Loucy (cell line): ENCODE measurements at regions not wholly inside any gene's neighbourhood (a gene's known extent, or its start where the extent isn't known, plus 50 kb on each side); places are given as distances from the start of the nearest gene placed in this dataset.

Experiments
- H2AFZ ChIP-seq: fragments of 200-600 bp; sonication (generic); 2 replicates; pipeline ENCODE4 v1.6.0; 2016; ENCODE audit warnings: antibody characterized with exemption, mild to moderate bottlenecking, low read length, moderate library complexity
- H3F3A ChIP-seq: fragments of 200-600 bp; 2 replicates; pipeline ENCODE4 v1.6.0; 2016; ENCODE audit warnings: antibody characterized with exemption, low read depth, mild to moderate bottlenecking
- H3K27me3 ChIP-seq: fragments of 200-600 bp; sonication (generic); 2 replicates; pipeline ENCODE4 v1.6.1; 2014; ENCODE audit warnings: low read length, mild to moderate bottlenecking; ENCODE audit not compliant: insufficient read depth, poor library complexity, severe bottlenecking
- H3K36me3 ChIP-seq: fragments of 200-600 bp; sonication (generic); 2 replicates; pipeline ENCODE4 v1.6.1; 2016; ENCODE audit warnings: low read length; ENCODE audit not compliant: insufficient read depth
- H3K4me1 ChIP-seq: fragments of 200-600 bp; sonication (generic); 2 replicates; pipeline ENCODE4 v1.5.1; 2014; ENCODE audit warnings: low read length, mild to moderate bottlenecking; ENCODE audit not compliant: insufficient read depth, poor library complexity, severe bottlenecking
- H3K4me2 ChIP-seq: fragments of 200-600 bp; sonication (generic); 2 replicates; pipeline ENCODE4 v1.6.0; 2014; ENCODE audit warnings: antibody characterized with exemption, low read length, low read depth, mild to moderate bottlenecking; ENCODE audit not compliant: poor library complexity, severe bottlenecking
- H3K4me3 ChIP-seq: fragments of 200-600 bp; sonication (generic); 2 replicates; pipeline ENCODE4 v1.5.1; 2014; ENCODE audit warnings: low read length, mild to moderate bottlenecking, mixed read lengths; ENCODE audit not compliant: poor library complexity, severe bottlenecking
- H3K79me2 ChIP-seq: fragments of 200-600 bp; sonication (generic); 2 replicates; pipeline ENCODE4 v1.6.1; 2014; ENCODE audit warnings: low read length; ENCODE audit not compliant: insufficient read depth
- H3K9ac ChIP-seq: fragments of 200-600 bp; sonication (generic); 2 replicates; pipeline ENCODE4 v1.6.0; 2014; ENCODE audit warnings: mild to moderate bottlenecking, low read depth, low read length, moderate library complexity; ENCODE audit not compliant: poor library complexity, severe bottlenecking
- H3K9me2 ChIP-seq: fragments of 200-600 bp; sonication (generic); replicated peaks from 2 replicates; pipeline ENCODE4 v1.6.1; 2016; ENCODE audit warnings: low read depth, low read length, mixed read lengths
- H3K9me3 ChIP-seq: fragments of 200-600 bp; sonication (generic); 2 replicates; pipeline ENCODE4 v1.6.1; 2014; ENCODE audit warnings: mild to moderate bottlenecking, antibody characterized with exemption, low read length, low read depth; ENCODE audit not compliant: insufficient read depth
- H4K20me1 ChIP-seq: fragments of 200-600 bp; sonication (generic); 2 replicates; pipeline ENCODE4 v1.6.0; 2014; ENCODE audit warnings: antibody characterized with exemption, low read length, mild to moderate bottlenecking; ENCODE audit not compliant: insufficient read depth, poor library complexity, severe bottlenecking
- EZH2phosphoT487 ChIP-seq: fragments of 200-600 bp; IDR thresholded peaks from 2 replicates; pipeline ENCODE4 v1.6.1; 2018; ENCODE audit warnings: antibody characterized with exemption, mild to moderate bottlenecking, moderate library complexity, borderline replicate concordance
- TF ChIP-seq, protein P1 (sequence below): fragments of 200-600 bp; sonication (generic); conservative IDR thresholded peaks from 2 replicates; pipeline ENCODE4 v1.5.1; 2014; ENCODE audit warnings: mild to moderate bottlenecking, antibody characterized with exemption, low read length

- no peak for TF ChIP-seq EZH2phosphoT487
- TF ChIP-seq, protein P1, sequence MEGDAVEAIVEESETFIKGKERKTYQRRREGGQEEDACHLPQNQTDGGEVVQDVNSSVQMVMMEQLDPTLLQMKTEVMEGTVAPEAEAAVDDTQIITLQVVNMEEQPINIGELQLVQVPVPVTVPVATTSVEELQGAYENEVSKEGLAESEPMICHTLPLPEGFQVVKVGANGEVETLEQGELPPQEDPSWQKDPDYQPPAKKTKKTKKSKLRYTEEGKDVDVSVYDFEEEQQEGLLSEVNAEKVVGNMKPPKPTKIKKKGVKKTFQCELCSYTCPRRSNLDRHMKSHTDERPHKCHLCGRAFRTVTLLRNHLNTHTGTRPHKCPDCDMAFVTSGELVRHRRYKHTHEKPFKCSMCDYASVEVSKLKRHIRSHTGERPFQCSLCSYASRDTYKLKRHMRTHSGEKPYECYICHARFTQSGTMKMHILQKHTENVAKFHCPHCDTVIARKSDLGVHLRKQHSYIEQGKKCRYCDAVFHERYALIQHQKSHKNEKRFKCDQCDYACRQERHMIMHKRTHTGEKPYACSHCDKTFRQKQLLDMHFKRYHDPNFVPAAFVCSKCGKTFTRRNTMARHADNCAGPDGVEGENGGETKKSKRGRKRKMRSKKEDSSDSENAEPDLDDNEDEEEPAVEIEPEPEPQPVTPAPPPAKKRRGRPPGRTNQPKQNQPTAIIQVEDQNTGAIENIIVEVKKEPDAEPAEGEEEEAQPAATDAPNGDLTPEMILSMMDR: no peak
- no peak overlapping the region for H3K9ac ChIP-seq
- no peaks in the 10 kb centered on the region for H3K9me3 ChIP-seq
- H3K79me2 ChIP-seq: no peaks in the 10 kb centered on the region
- no peaks in the 10 kb centered on the region for H3K9me2 ChIP-seq
- no peaks in the 10 kb centered on the region for H3K27me3 ChIP-seq
- H3K4me1 ChIP-seq: peaks cover 11% of the 10 kb centered on the region
- no peak overlapping the region for H2AFZ ChIP-seq
- no peaks in the 10 kb centered on the region for H3F3A ChIP-seq
- no peak overlapping the region for H3K4me2 ChIP-seq
- H3K4me3 ChIP-seq: no peak overlapping the region
- H4K20me1 ChIP-seq: no peaks in the 10 kb centered on the region
- no peaks in the 10 kb centered on the region for H3K36me3 ChIP-seq
Observed at GRCh38 chr18:55124078-55124763, 165.0 kb upstream of the CCDC68 start.

- Histone ChIP-seq H3K9ac (no peak overlapping the region), H2AFZ (no peak overlapping the region), H3K4me3 (no peak overlapping the region), H3K27me3 (no peaks in the 10 kb centered on the region), H3K36me3 (no peaks in the 10 kb centered on the region), H3K9me3 (no peaks in the 10 kb centered on the region), H3K9me2 (no peaks in the 10 kb centered on the region), H3K4me1 (peaks cover 16% of the 10 kb centered on the region), H3F3A (no peaks in the 10 kb centered on the region), H3K4me2 (no peak overlapping the region), H4K20me1 (no peaks in the 10 kb centered on the region), H3K79me2 (no peaks in the 10 kb centered on the region)
- TF ChIP-seq EZH2phosphoT487: no peak
- TF ChIP-seq, protein P1: no peak
Observed at GRCh38 chr18:55123361-55123760, 164.1 kb upstream of the CCDC68 start.

GRCh38 chr18:55121397-55122170 lies 162.3 kb upstream of the CCDC68 start:
- Histone ChIP-seq H3K4me1 (peaks cover 16% of the 10 kb centered on the region), H3K9me3 (no peaks in the 10 kb centered on the region), H3K27me3 (no peaks in the 10 kb centered on the region), H3K36me3 (no peaks in the 10 kb centered on the region), H3K9me2 (no peaks in the 10 kb centered on the region), H4K20me1 (no peaks in the 10 kb centered on the region), H3K79me2 (no peaks in the 10 kb centered on the region), H2AFZ (no peak overlapping the region), H3K4me3 (no peak overlapping the region), H3K4me2 (no peak overlapping the region), H3K9ac (no peak overlapping the region), H3F3A (no peaks in the 10 kb centered on the region)
- TF ChIP-seq EZH2phosphoT487: no peak
- TF ChIP-seq, protein P1: no peak
